ENCODE measurements at regions not wholly inside any gene's neighbourhood (a gene's known extent, or its start where the extent isn't known, plus 50 kb on each side); places are given as distances from the start of the nearest gene placed in this dataset.

DNA sequence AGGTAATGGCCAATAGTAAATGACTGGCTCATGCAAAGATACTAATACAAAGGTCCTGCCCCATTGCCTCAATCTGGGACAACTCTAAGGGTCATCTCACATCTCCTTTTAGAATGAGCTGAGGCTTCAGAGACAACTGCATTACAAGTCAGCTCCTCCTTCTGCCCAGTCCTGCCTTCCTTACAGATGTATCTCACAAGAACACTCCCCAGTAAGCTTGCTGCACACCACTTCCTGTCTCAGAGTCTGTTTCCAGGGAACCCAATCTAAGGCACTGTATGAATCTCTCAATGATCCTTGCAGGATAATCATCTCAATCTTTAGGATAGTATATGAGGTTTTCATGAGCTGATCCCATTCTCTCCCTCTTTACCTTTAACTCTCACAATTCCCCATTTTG is 57.8 kb upstream of the ZDHHC17 start:
- DNase-seq (ENCODE audit: low read depth in 2 of 2, low spot score in 1 of 2) = no peak

DNA sequence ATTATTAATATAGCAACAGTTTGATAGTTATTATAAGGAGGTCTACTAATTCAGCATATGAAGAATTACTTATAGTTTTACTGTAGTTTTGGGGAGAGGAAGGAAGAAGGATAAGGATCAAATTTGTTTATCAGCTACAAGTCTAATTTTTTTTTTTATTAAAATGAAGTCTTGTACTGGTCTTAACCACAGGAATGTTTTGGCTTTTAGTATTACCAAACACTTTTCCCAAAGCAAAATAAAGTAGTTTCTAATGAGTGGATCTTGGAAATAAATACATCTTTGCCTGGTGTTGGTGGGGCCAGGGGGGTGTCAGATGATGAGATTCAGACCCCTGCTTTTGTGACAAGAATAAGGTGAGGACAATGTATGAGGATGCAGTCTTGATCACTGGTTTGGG is 57.2 kb upstream of the ZDHHC17 start:
- no peak for DNase-seq (ENCODE audit: low read depth in 2 of 2, low spot score in 1 of 2)

DNA sequence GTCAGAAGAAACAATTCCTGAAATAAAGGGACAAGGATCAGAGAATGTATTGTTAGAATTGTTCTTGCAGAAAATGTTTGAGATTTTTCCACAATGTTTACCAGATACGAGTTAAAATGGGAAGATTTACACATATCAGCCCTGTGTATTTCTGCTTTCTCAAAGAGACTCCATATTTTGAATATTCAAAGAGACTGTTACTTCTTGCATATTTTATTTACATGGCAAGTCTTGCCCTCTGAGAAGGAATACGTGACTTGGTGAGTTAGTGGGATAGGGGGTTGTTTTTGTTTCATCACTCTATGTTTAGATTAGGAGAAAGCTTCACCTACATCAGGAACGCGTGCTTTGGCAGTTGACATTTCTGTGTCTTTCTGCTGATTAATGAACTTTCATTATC is 56.1 kb upstream of the ZDHHC17 start:
- no peak for DNase-seq (ENCODE audit: low read depth in 2 of 2, low spot score in 1 of 2)

GRCh38 chr12:76708296-76708695 is 55.6 kb upstream of the ZDHHC17 start:
- DNase-seq (ENCODE audit: low read depth in 2 of 2, low spot score in 1 of 2) = no peak

- DNase-seq (ENCODE audit: low read depth in 2 of 2, low spot score in 1 of 2) = no peak
These were observed 52.7 kb upstream of the ZDHHC17 start for GRCh38 chr12:76711241-76711640.

- DNase-seq (ENCODE audit: low read depth in 2 of 2, low spot score in 1 of 2) = no peak
These were observed 50.8 kb upstream of the ZDHHC17 start for GRCh38 chr12:76713130-76713529.

- DNase-seq (ENCODE audit: low read depth in 2 of 2, low spot score in 1 of 2) = no peak
These were observed 49.9 kb upstream of the ZDHHC17 start for GRCh38 chr12:76713986-76714385.
